ENCODE measurements at regions not wholly inside any gene's neighbourhood (a gene's known extent, or its start where the extent isn't known, plus 50 kb on each side); places are given as distances from the start of the nearest gene placed in this dataset.

GRCh38 chr17:13735861-13736260 lies 134.1 kb upstream of the HS3ST3A1 start:
- TF ChIP-seq EZH2 (optimal IDR thresholded peaks at IDR 0.05; ENCODE audit: low read depth, low read length), result no peak
- no peak for TF ChIP-seq CTCF (IDR thresholded peaks at IDR 0.05; ENCODE audit: low read length)
- TF ChIP-seq EZH2phosphoT487 (IDR thresholded peaks at IDR 0.05; ENCODE audit: low read length), result no peak
- Histone ChIP-seq H3K4me2 (ENCODE audit: low read depth, low read length) (no peak overlapping the region), H4K20me1 (ENCODE audit: insufficient read depth, low read length) (no peaks in the 10 kb centered on the region), H3K36me3 (replicated peaks; ENCODE audit: insufficient read depth, low read length) (no peaks in the 10 kb centered on the region), H3K9me3 (replicated peaks; ENCODE audit: insufficient read depth, low read length) (no peaks in the 10 kb centered on the region), H3F3A (ENCODE audit: insufficient read depth, low read length) (no peaks in the 10 kb centered on the region), H2AFZ (ENCODE audit: low read length) (no peak overlapping the region), H3K4me1 (ENCODE audit: low read length) (no peaks in the 10 kb centered on the region), H3K9ac (ENCODE audit: low read length) (no peak overlapping the region), H3K27me3 (replicated peaks; ENCODE audit: insufficient read depth, low read length) (no peaks in the 10 kb centered on the region), H3K4me3 (ENCODE audit: low read length) (no peak overlapping the region), H3K79me2 (ENCODE audit: low read length) (no peaks in the 10 kb centered on the region), H3K9me2 (replicated peaks; ENCODE audit: insufficient read depth, low read length) (no peaks in the 10 kb centered on the region), H3K27ac (ENCODE audit: low read length) (no peak overlapping the region)
- no peak for DNase-seq

- H3K4me1 ChIP-seq (ENCODE audit: low read length), result no peaks in the 10 kb centered on the region
- H3K4me2 ChIP-seq (ENCODE audit: low read depth, low read length), result no peak overlapping the region
- TF ChIP-seq CTCF (IDR thresholded peaks at IDR 0.05; ENCODE audit: low read length), result no peak
- TF ChIP-seq EZH2phosphoT487 (IDR thresholded peaks at IDR 0.05; ENCODE audit: low read length), result no peak
- H3K36me3 ChIP-seq (replicated peaks; ENCODE audit: insufficient read depth, low read length), result no peaks in the 10 kb centered on the region
- H2AFZ ChIP-seq (ENCODE audit: low read length), result no peak overlapping the region
- no peaks in the 10 kb centered on the region for H3K9me2 ChIP-seq (replicated peaks; ENCODE audit: insufficient read depth, low read length)
- no peak overlapping the region for H3K9ac ChIP-seq (ENCODE audit: low read length)
- H3K27me3 ChIP-seq (replicated peaks; ENCODE audit: insufficient read depth, low read length), result no peaks in the 10 kb centered on the region
- no peak overlapping the region for H3K27ac ChIP-seq (ENCODE audit: low read length)
- no peak overlapping the region for H3K4me3 ChIP-seq (ENCODE audit: low read length)
- no peaks in the 10 kb centered on the region for H4K20me1 ChIP-seq (ENCODE audit: insufficient read depth, low read length)
- H3K9me3 ChIP-seq (replicated peaks; ENCODE audit: insufficient read depth, low read length), result no peaks in the 10 kb centered on the region
- H3K79me2 ChIP-seq (ENCODE audit: low read length), result no peaks in the 10 kb centered on the region
- H3F3A ChIP-seq (ENCODE audit: insufficient read depth, low read length), result no peaks in the 10 kb centered on the region
- DNase-seq, result no peak
These were observed 135.2 kb upstream of the HS3ST3A1 start for GRCh38 chr17:13736916-13737315.

GRCh38 chr17:13740686-13741085 lies 139.0 kb upstream of the HS3ST3A1 start:
- TF ChIP-seq CTCF (IDR thresholded peaks at IDR 0.05; ENCODE audit: low read length) (no peak), EZH2phosphoT487 (IDR thresholded peaks at IDR 0.05; ENCODE audit: low read length) (no peak), EZH2 (optimal IDR thresholded peaks at IDR 0.05; ENCODE audit: low read depth, low read length) (no peak)
- Histone ChIP-seq H3K4me3 (ENCODE audit: low read length) (no peak overlapping the region), H4K20me1 (ENCODE audit: insufficient read depth, low read length) (no peaks in the 10 kb centered on the region), H3K4me2 (ENCODE audit: low read depth, low read length) (no peak overlapping the region), H3F3A (ENCODE audit: insufficient read depth, low read length) (no peaks in the 10 kb centered on the region), H3K9me2 (replicated peaks; ENCODE audit: insufficient read depth, low read length) (no peaks in the 10 kb centered on the region), H3K4me1 (ENCODE audit: low read length) (no peaks in the 10 kb centered on the region), H3K9ac (ENCODE audit: low read length) (no peak overlapping the region), H2AFZ (ENCODE audit: low read length) (no peak overlapping the region), H3K27ac (ENCODE audit: low read length) (no peak overlapping the region), H3K9me3 (replicated peaks; ENCODE audit: insufficient read depth, low read length) (no peaks in the 10 kb centered on the region), H3K27me3 (replicated peaks; ENCODE audit: insufficient read depth, low read length) (no peaks in the 10 kb centered on the region), H3K79me2 (ENCODE audit: low read length) (no peaks in the 10 kb centered on the region), H3K36me3 (replicated peaks; ENCODE audit: insufficient read depth, low read length) (no peaks in the 10 kb centered on the region)
- no peak for DNase-seq
